H9 (cell line): ENCODE measurements at regions not wholly inside any gene's neighbourhood (a gene's known extent, or its start where the extent isn't known, plus 50 kb on each side); places are given as distances from the start of the nearest gene placed in this dataset.

Experiments
- DNase-seq: peaks from one replicate; pipeline ENCODE4 v3.0.0-alpha.2; 2017
- H2AFZ ChIP-seq: one replicate; pipeline ENCODE4 v1.6.1; 2013; ENCODE audit warnings: mild to moderate bottlenecking, low read length, control low read depth, moderate library complexity
- H2AK5ac ChIP-seq: 2 replicates; pipeline ENCODE4 v1.6.1; 2013; ENCODE audit warnings: low read length, control low read depth, mixed read lengths; ENCODE audit not compliant: insufficient read length
- H2BK120ac ChIP-seq: one replicate; pipeline ENCODE4 v1.6.1; 2013; ENCODE audit warnings: low read depth, mild to moderate bottlenecking, low read length, control low read depth, inconsistent platforms; ENCODE audit not compliant: poor library complexity, severe bottlenecking
- H2BK12ac ChIP-seq: 2 replicates; pipeline ENCODE4 v1.6.1; 2013; ENCODE audit warnings: low read length, control low read depth, mixed read lengths, low read depth; ENCODE audit not compliant: insufficient read length
- H2BK15ac ChIP-seq: 2 replicates; pipeline ENCODE4 v1.6.1; 2013; ENCODE audit warnings: low read depth, low read length, control low read depth
- H2BK20ac ChIP-seq: one replicate; pipeline ENCODE4 v1.6.1; 2013; ENCODE audit warnings: low read depth, mild to moderate bottlenecking, low read length, control low read depth, inconsistent platforms; ENCODE audit not compliant: poor library complexity, severe bottlenecking
- H2BK5ac ChIP-seq: 2 replicates; pipeline ENCODE4 v1.6.1; 2013; ENCODE audit warnings: low read length, control low read depth, mixed read lengths; ENCODE audit not compliant: insufficient read length
- H3K14ac ChIP-seq: 2 replicates; pipeline ENCODE4 v1.6.1; 2013; ENCODE audit warnings: low read length, control low read depth; ENCODE audit not compliant: insufficient read depth
- H3K18ac ChIP-seq: 2 replicates; pipeline ENCODE4 v1.6.1; 2013; ENCODE audit warnings: low read depth, mild to moderate bottlenecking, mixed read lengths, low read length, control low read depth; ENCODE audit not compliant: insufficient read length
- H3K23ac ChIP-seq: 2 replicates; pipeline ENCODE4 v1.6.1; 2013; ENCODE audit warnings: low read length, control low read depth, mixed read lengths, low read depth; ENCODE audit not compliant: insufficient read length
- H3K23me2 ChIP-seq: 2 replicates; pipeline ENCODE4 v1.6.1; 2013; ENCODE audit warnings: low read depth, mild to moderate bottlenecking, mixed read lengths, low read length, control low read depth; ENCODE audit not compliant: insufficient read length, poor library complexity, severe bottlenecking
- H3K27ac ChIP-seq: 2 replicates; pipeline ENCODE4 v1.5.1; 2013; ENCODE audit warnings: low read length, control low read depth, mixed read lengths, low read depth; ENCODE audit not compliant: insufficient read length
- H3K27me3 ChIP-seq: 2 replicates; pipeline ENCODE4 v1.6.1; 2013; ENCODE audit warnings: low read length, control low read depth, inconsistent platforms; ENCODE audit not compliant: insufficient read depth
- H3K4ac ChIP-seq: 2 replicates; pipeline ENCODE4 v1.6.1; 2013; ENCODE audit warnings: low read depth, mild to moderate bottlenecking, control low read depth, inconsistent platforms, low read length, moderate library complexity
- H3K4me1 ChIP-seq: 2 replicates; pipeline ENCODE4 v1.6.1; 2013; ENCODE audit warnings: low read length, control low read depth, inconsistent platforms; ENCODE audit not compliant: insufficient read depth
- H3K4me2 ChIP-seq: 2 replicates; pipeline ENCODE4 v1.6.1; 2013; ENCODE audit warnings: low read length, control low read depth, mixed read lengths; ENCODE audit not compliant: insufficient read length, insufficient read depth
- H3K56ac ChIP-seq: 2 replicates; pipeline ENCODE4 v1.6.1; 2013; ENCODE audit warnings: low read depth, mild to moderate bottlenecking, mixed read lengths, low read length, control low read depth; ENCODE audit not compliant: insufficient read length
- H3K79me1 ChIP-seq: 2 replicates; pipeline ENCODE4 v1.6.1; 2013; ENCODE audit warnings: low read depth, mild to moderate bottlenecking, moderate library complexity, low read length, control low read depth, inconsistent platforms; ENCODE audit not compliant: insufficient read depth, poor library complexity, severe bottlenecking
- H3K79me2 ChIP-seq: 2 replicates; pipeline ENCODE4 v1.6.1; 2013; ENCODE audit warnings: low read length, control low read depth, inconsistent platforms; ENCODE audit not compliant: insufficient read depth
- H3K9ac ChIP-seq: 2 replicates; pipeline ENCODE4 v1.6.1; 2013; ENCODE audit warnings: low read length, control low read depth, mixed read lengths; ENCODE audit not compliant: insufficient read length; ENCODE audit errors: extremely low read depth
- H3K9me3 ChIP-seq: one replicate; pipeline ENCODE4 v1.6.1; 2013; ENCODE audit warnings: low read depth, low read length, inconsistent platforms; ENCODE audit not compliant: control insufficient read depth
- H3T11ph ChIP-seq: one replicate; pipeline ENCODE4 v1.6.1; 2013; ENCODE audit warnings: mild to moderate bottlenecking, low read length, control low read depth, inconsistent platforms
- H4K20me1 ChIP-seq: one replicate; pipeline ENCODE4 v1.6.1; 2013; ENCODE audit not compliant: control insufficient read depth, insufficient read length, insufficient read depth
- H4K5ac ChIP-seq: 2 replicates; pipeline ENCODE4 v1.6.1; 2013; ENCODE audit warnings: low read depth, mild to moderate bottlenecking, mixed read lengths, low read length, control low read depth; ENCODE audit not compliant: insufficient read length
- H4K8ac ChIP-seq: replicated peaks from 2 replicates; pipeline ENCODE4 v1.6.1; 2013; ENCODE audit warnings: low read length, control low read depth, mixed read lengths, low read depth; ENCODE audit not compliant: insufficient read length
- H4K91ac ChIP-seq: 2 replicates; pipeline ENCODE4 v1.6.1; 2013; ENCODE audit warnings: low read depth, mild to moderate bottlenecking, moderate library complexity, mixed read lengths, low read length, control low read depth; ENCODE audit not compliant: insufficient read length
- H3K27ac Mint-ChIP-seq, 3 experiments: 2 replicates in 2 of 3; 3 replicates in 1 of 3; pipeline ENCODE4 v1.8.0; 2020 to 2021; ENCODE audit warnings: mixed read lengths in 3 of 3, mild to moderate bottlenecking in 1 of 3, moderate library complexity in 1 of 3
- H3K27me3 Mint-ChIP-seq: 2 replicates; pipeline ENCODE4 v1.8.0; 2021; ENCODE audit warnings: low read depth, mild to moderate bottlenecking, moderate library complexity, mixed read lengths
- H3K36me3 Mint-ChIP-seq, 3 experiments: 2 replicates in 2 of 3; 3 replicates in 1 of 3; pipeline ENCODE4 v1.8.0; 2020 to 2021; ENCODE audit warnings: low read depth in 3 of 3, mixed read lengths in 3 of 3; ENCODE audit not compliant: insufficient read depth in 1 of 3
- H3K4me1 Mint-ChIP-seq, 2 experiments: 2 replicates each; pipeline ENCODE4 v1.8.0; 2020; ENCODE audit warnings: mixed read lengths in 2 of 2
- H3K4me3 Mint-ChIP-seq, 2 experiments: 2 replicates in 1 of 2; 3 replicates in 1 of 2; pipeline ENCODE4 v1.8.0; 2020 to 2021; ENCODE audit warnings: mild to moderate bottlenecking in 2 of 2, mixed read lengths in 2 of 2, moderate library complexity in 1 of 2
- H3K9me3 Mint-ChIP-seq, 2 experiments: 2 replicates in 1 of 2; 3 replicates in 1 of 2; pipeline ENCODE4 v1.8.0; 2020; ENCODE audit warnings: mild to moderate bottlenecking in 2 of 2, mixed read lengths in 2 of 2, moderate library complexity in 1 of 2
- CTCF ChIP-seq: fragments of 200-600 bp; sonication (generic); conservative IDR thresholded peaks from 3 replicates; pipeline ENCODE4 v1.8.0; 2021; ENCODE audit warnings: antibody characterized with exemption, mild to moderate bottlenecking
- WGBS: extraction: QIAGEN DNeasy Blood & Tissue Kit; methylation state at CpG from one replicate; pipeline ENCODE4 v1.1.7; 2013; ENCODE audit warnings: missing lambda C conversion rate, low lambda C conversion rate, mixed read lengths; ENCODE audit not compliant: insufficient read length; ENCODE audit errors: extremely low coverage; 5-methylcytosine and 5-hydroxymethylcytosine counted together

GRCh38 chr2:189298481-189298880, 118.9 kb upstream of the COL5A2 start:
- H4K20me1 ChIP-seq = no peaks in the 10 kb centered on the region
- no peak overlapping the region for H3K27ac Mint-ChIP-seq
- H2BK15ac ChIP-seq = no peak overlapping the region
- no peak overlapping the region for H3K23ac ChIP-seq
- no peaks in the 10 kb centered on the region for H3K79me2 ChIP-seq
- no peak overlapping the region for H2BK120ac ChIP-seq
- no peaks in the 10 kb centered on the region for H3K36me3 Mint-ChIP-seq
- TF ChIP-seq CTCF = no peak
- H3K14ac ChIP-seq = no peak overlapping the region
- no peaks in the 10 kb centered on the region for H3K9me3 ChIP-seq
- no peak overlapping the region for H3K4me2 ChIP-seq
- H4K8ac ChIP-seq = no peak overlapping the region
- H3K23me2 ChIP-seq = no peaks in the 10 kb centered on the region
- no peak overlapping the region for H3T11ph ChIP-seq
- H3K79me1 ChIP-seq = no peaks in the 10 kb centered on the region
- no peak overlapping the region for H2BK12ac ChIP-seq
- DNase-seq = no peak
- H3K4me3 Mint-ChIP-seq = no peak overlapping the region
- WGBS = no CpG with 5 or more reads among the region's 1 CpG
- no peak overlapping the region for H4K5ac ChIP-seq
- no peaks in the 10 kb centered on the region for H3K27me3 Mint-ChIP-seq
- no peak overlapping the region for H2AK5ac ChIP-seq
- H3K4me1 Mint-ChIP-seq = no peaks in the 10 kb centered on the region
- no peaks in the 10 kb centered on the region for H3K4me1 ChIP-seq
- H3K27me3 ChIP-seq = no peaks in the 10 kb centered on the region
- H4K91ac ChIP-seq = no peak overlapping the region
- no peak overlapping the region for H2BK20ac ChIP-seq
- no peak overlapping the region for H3K56ac ChIP-seq
- H3K27ac ChIP-seq = no peak overlapping the region
- no peak overlapping the region for H2AFZ ChIP-seq
- no peak overlapping the region for H3K18ac ChIP-seq
- H2BK5ac ChIP-seq = no peak overlapping the region
- H3K9me3 Mint-ChIP-seq = no peaks in the 10 kb centered on the region
- H3K9ac ChIP-seq = no peak overlapping the region
- H3K4ac ChIP-seq = no peak overlapping the region
